Smooth muscle cell (in vitro differentiated cells): ENCODE measurements at regions not wholly inside any gene's neighbourhood (a gene's known extent, or its start where the extent isn't known, plus 50 kb on each side); places are given as distances from the start of the nearest gene placed in this dataset.

ENCODE experiments used
- DNase-seq: peaks from one replicate; lab custom pipeline; 2025; ENCODE audit not compliant: unreplicated experiment; lab: John Stamatoyannopoulos, UW
- H2AFZ ChIP-seq: fragments of 200-600 bp; sonication (generic); 2 replicates; pipeline ENCODE4 v1.6.0; 2016; ENCODE audit warnings: antibody characterized with exemption, low read depth, mild to moderate bottlenecking
- H3F3A ChIP-seq: fragments of 200-600 bp; sonication (generic); 2 replicates; pipeline ENCODE4 v1.6.0; 2017; ENCODE audit warnings: antibody characterized with exemption, low read depth
- H3K27ac ChIP-seq: fragments of 200-600 bp; sonication (generic); 2 replicates; pipeline ENCODE4 v1.5.1; 2016; ENCODE audit warnings: low read depth, mild to moderate bottlenecking
- H3K27me3 ChIP-seq: fragments of 200-600 bp; sonication (generic); 2 replicates; pipeline ENCODE4 v1.6.1; 2016; ENCODE audit warnings: low read depth, mild to moderate bottlenecking
- H3K36me3 ChIP-seq: fragments of 200-600 bp; sonication (generic); 2 replicates; pipeline ENCODE4 v1.5.1; 2016; ENCODE audit warnings: low read depth
- H3K4me1 ChIP-seq: fragments of 200-600 bp; sonication (generic); 2 replicates; pipeline ENCODE4 v1.5.1; 2016; ENCODE audit warnings: low read depth
- H3K4me2 ChIP-seq: fragments of 200-600 bp; sonication (generic); 2 replicates; pipeline ENCODE4 v1.6.0; 2016; ENCODE audit warnings: mild to moderate bottlenecking
- H3K4me3 ChIP-seq: fragments of 200-600 bp; sonication (generic); 2 replicates; pipeline ENCODE4 v1.5.1; 2016; ENCODE audit warnings: mild to moderate bottlenecking
- H3K79me2 ChIP-seq: fragments of 200-600 bp; sonication (generic); 2 replicates; pipeline ENCODE4 v1.6.0; 2016; ENCODE audit warnings: low read depth, mild to moderate bottlenecking
- H3K9ac ChIP-seq: fragments of 200-600 bp; sonication (generic); 2 replicates; pipeline ENCODE4 v1.6.0; 2016; ENCODE audit warnings: low read depth
- H3K9me3 ChIP-seq: fragments of 200-600 bp; sonication (generic); replicated peaks from 2 replicates; pipeline ENCODE4 v1.5.1; 2016; ENCODE audit warnings: low read depth
- H4K20me1 ChIP-seq: fragments of 200-600 bp; sonication (generic); 2 replicates; pipeline ENCODE4 v1.6.0; 2016; ENCODE audit warnings: low read depth
- WGBS: methylation state at CpG from one replicate; pipeline ENCODE4 v1.1.7; 2016; ENCODE audit warnings: low lambda C conversion rate; 5-methylcytosine and 5-hydroxymethylcytosine counted together
- TF ChIP-seq, protein P1 (sequence below): fragments of 200-600 bp; sonication (generic); IDR thresholded peaks from 2 replicates; pipeline ENCODE4 v1.5.1; 2017; ENCODE audit warnings: borderline replicate concordance, mild to moderate bottlenecking, antibody characterized with exemption; ENCODE audit not compliant: insufficient read depth, poor library complexity, severe bottlenecking

DNA sequence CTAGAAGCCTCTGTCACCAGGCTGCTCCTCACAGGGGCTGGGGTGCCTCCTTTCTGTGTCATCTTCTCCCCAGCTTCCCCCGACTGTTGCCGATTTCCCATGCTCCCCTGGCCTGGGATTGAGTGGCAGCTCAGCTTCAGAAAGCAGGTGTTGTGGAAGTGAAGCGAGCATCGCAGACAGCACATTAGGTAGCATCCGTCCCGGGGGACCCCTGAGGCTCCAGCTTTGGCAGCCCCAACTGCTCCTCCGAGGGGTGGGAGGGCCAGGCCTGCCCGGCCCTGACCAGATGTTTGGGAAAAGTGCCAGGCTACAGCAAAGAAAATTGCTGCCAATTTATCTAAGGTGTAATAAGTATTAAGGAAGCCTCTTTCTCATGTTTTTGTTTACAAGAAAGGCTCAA, 1045.6 kb downstream of the BCL11B start:
- no peaks in the 10 kb centered on the region for H3K27me3 ChIP-seq
- H2AFZ ChIP-seq = no peak overlapping the region
- TF ChIP-seq, protein P1, sequence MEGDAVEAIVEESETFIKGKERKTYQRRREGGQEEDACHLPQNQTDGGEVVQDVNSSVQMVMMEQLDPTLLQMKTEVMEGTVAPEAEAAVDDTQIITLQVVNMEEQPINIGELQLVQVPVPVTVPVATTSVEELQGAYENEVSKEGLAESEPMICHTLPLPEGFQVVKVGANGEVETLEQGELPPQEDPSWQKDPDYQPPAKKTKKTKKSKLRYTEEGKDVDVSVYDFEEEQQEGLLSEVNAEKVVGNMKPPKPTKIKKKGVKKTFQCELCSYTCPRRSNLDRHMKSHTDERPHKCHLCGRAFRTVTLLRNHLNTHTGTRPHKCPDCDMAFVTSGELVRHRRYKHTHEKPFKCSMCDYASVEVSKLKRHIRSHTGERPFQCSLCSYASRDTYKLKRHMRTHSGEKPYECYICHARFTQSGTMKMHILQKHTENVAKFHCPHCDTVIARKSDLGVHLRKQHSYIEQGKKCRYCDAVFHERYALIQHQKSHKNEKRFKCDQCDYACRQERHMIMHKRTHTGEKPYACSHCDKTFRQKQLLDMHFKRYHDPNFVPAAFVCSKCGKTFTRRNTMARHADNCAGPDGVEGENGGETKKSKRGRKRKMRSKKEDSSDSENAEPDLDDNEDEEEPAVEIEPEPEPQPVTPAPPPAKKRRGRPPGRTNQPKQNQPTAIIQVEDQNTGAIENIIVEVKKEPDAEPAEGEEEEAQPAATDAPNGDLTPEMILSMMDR = no peak
- H3K27ac ChIP-seq = no peak overlapping the region
- no peaks in the 10 kb centered on the region for H3K79me2 ChIP-seq
- no peaks in the 10 kb centered on the region for H3K36me3 ChIP-seq
- no peak for DNase-seq
- no peak overlapping the region for H3K4me3 ChIP-seq
- no peaks in the 10 kb centered on the region for H3F3A ChIP-seq
- H3K9ac ChIP-seq = no peak overlapping the region
- no peaks in the 10 kb centered on the region for H3K4me1 ChIP-seq
- H3K9me3 ChIP-seq = no peaks in the 10 kb centered on the region
- WGBS = 79% methylated on average over 8 of the region's 8 CpGs
- no peak overlapping the region for H3K4me2 ChIP-seq
- no peaks in the 10 kb centered on the region for H4K20me1 ChIP-seq

- Histone ChIP-seq H3K9me3 (no peaks in the 10 kb centered on the region), H3K36me3 (no peaks in the 10 kb centered on the region), H3K79me2 (no peaks in the 10 kb centered on the region), H4K20me1 (no peaks in the 10 kb centered on the region), H3K4me2 (no peak overlapping the region), H3K4me1 (no peaks in the 10 kb centered on the region), H3K9ac (no peak overlapping the region), H3K4me3 (no peak overlapping the region), H3K27me3 (no peaks in the 10 kb centered on the region), H3F3A (no peaks in the 10 kb centered on the region), H3K27ac (no peak overlapping the region), H2AFZ (no peak overlapping the region)
- TF ChIP-seq, protein P1 = no peak
- WGBS = 88% methylated on average over 12 of the region's 12 CpGs
- DNase-seq = no peak
These were observed 1044.8 kb downstream of the BCL11B start for GRCh38 chr14:98227000-98227726.

DNA sequence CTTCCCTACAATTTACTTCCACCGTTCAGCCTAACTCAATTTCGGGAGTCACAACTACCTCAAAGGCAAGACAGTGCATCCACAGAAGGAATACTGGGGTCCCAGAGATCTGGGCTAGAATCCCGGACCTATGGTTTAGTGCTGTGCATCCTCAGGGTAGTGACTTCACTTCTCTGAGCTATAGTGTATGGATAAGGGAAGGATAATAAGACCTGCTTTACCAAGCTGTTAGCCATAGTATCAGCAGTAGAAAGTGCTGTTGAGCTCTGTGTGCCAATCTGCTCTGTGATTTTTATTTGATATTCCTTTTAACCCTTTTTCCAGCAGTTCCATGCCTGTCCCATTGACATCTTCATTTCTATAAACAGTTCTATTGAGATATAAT, 1044.3 kb downstream of the BCL11B start:
- Histone ChIP-seq H3F3A (no peaks in the 10 kb centered on the region), H3K79me2 (no peaks in the 10 kb centered on the region), H2AFZ (no peak overlapping the region), H3K27me3 (no peaks in the 10 kb centered on the region), H4K20me1 (no peaks in the 10 kb centered on the region), H3K9me3 (no peaks in the 10 kb centered on the region), H3K27ac (no peak overlapping the region), H3K4me1 (no peaks in the 10 kb centered on the region), H3K9ac (no peak overlapping the region), H3K4me3 (no peak overlapping the region), H3K36me3 (no peaks in the 10 kb centered on the region), H3K4me2 (no peak overlapping the region)
- TF ChIP-seq, protein P1 = no peak
- DNase-seq = no peak
- WGBS = 87% methylated on average over 3 of the region's 3 CpGs
